HL-60 (cell line): ENCODE measurements at regions not wholly inside any gene's neighbourhood (a gene's known extent, or its start where the extent isn't known, plus 50 kb on each side); places are given as distances from the start of the nearest gene placed in this dataset.
"Not testable (repeated sequence)": the region's sequence is repeated elsewhere in the genome, so short reads cannot be mapped to it uniquely, and the experiment has no call there.

Source experiments
- DNase-seq, 2 experiments: peaks; one replicate each; pipeline ENCODE4 v3.0.0-alpha.2; 2010 to 2020; ENCODE audit warnings: low read depth in 1 of 2, low spot score in 1 of 2
- H3K27ac ChIP-seq: fragments of 250-450 bp; sonication (Bioruptor Pico); replicated peaks from 2 replicates; pipeline ENCODE4 v1.5.1; 2020; ENCODE audit warnings: mild to moderate bottlenecking, moderate library complexity
- H3K27me3 ChIP-seq: fragments of 250-450 bp; sonication (Bioruptor Pico); 2 replicates; pipeline ENCODE4 v1.5.1; 2021; ENCODE audit warnings: mild to moderate bottlenecking, moderate library complexity; ENCODE audit not compliant: insufficient read depth, poor library complexity, severe bottlenecking
- H3K4me3 ChIP-seq: replicated peaks from 2 replicates; pipeline ENCODE4 v1.5.1; 2011; ENCODE audit warnings: mild to moderate bottlenecking, control low read depth, low read length; ENCODE audit not compliant: insufficient read depth
- GABPA ChIP-seq: IDR thresholded peaks from 2 replicates; pipeline ENCODE4 v1.6.1; 2012; ENCODE audit warnings: low read depth
- POLR2AphosphoS5 ChIP-seq: IDR thresholded peaks from 2 replicates; pipeline ENCODE4 v1.6.1; 2012; ENCODE audit warnings: low read depth
- REST ChIP-seq: IDR thresholded peaks from 2 replicates; pipeline ENCODE4 v1.6.1; 2012; ENCODE audit warnings: low read depth; ENCODE audit not compliant: insufficient replicate concordance
- SPI1 ChIP-seq: IDR thresholded peaks from 2 replicates; pipeline ENCODE4 v1.6.1; 2012; ENCODE audit warnings: low read depth, mild to moderate bottlenecking, borderline replicate concordance
- TF ChIP-seq, protein P1 (sequence below): IDR thresholded peaks from one replicate; pipeline ENCODE4 v1.5.1; 2011; ENCODE audit warnings: low read length, control low read depth, inconsistent platforms; ENCODE audit not compliant: insufficient read depth

- no peaks in the 10 kb centered on the region for H3K27me3 ChIP-seq
- H3K4me3 ChIP-seq, result no peak overlapping the region
- TF ChIP-seq REST (no peak), SPI1 (no peak), POLR2AphosphoS5 (no peak), GABPA (no peak)
- TF ChIP-seq, protein P1, sequence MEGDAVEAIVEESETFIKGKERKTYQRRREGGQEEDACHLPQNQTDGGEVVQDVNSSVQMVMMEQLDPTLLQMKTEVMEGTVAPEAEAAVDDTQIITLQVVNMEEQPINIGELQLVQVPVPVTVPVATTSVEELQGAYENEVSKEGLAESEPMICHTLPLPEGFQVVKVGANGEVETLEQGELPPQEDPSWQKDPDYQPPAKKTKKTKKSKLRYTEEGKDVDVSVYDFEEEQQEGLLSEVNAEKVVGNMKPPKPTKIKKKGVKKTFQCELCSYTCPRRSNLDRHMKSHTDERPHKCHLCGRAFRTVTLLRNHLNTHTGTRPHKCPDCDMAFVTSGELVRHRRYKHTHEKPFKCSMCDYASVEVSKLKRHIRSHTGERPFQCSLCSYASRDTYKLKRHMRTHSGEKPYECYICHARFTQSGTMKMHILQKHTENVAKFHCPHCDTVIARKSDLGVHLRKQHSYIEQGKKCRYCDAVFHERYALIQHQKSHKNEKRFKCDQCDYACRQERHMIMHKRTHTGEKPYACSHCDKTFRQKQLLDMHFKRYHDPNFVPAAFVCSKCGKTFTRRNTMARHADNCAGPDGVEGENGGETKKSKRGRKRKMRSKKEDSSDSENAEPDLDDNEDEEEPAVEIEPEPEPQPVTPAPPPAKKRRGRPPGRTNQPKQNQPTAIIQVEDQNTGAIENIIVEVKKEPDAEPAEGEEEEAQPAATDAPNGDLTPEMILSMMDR, result no peak
- no peak for DNase-seq
- no peak overlapping the region for H3K27ac ChIP-seq
These were observed 110.4 kb upstream of the LDB2 start for GRCh38 chr4:17008834-17009345.

DNA sequence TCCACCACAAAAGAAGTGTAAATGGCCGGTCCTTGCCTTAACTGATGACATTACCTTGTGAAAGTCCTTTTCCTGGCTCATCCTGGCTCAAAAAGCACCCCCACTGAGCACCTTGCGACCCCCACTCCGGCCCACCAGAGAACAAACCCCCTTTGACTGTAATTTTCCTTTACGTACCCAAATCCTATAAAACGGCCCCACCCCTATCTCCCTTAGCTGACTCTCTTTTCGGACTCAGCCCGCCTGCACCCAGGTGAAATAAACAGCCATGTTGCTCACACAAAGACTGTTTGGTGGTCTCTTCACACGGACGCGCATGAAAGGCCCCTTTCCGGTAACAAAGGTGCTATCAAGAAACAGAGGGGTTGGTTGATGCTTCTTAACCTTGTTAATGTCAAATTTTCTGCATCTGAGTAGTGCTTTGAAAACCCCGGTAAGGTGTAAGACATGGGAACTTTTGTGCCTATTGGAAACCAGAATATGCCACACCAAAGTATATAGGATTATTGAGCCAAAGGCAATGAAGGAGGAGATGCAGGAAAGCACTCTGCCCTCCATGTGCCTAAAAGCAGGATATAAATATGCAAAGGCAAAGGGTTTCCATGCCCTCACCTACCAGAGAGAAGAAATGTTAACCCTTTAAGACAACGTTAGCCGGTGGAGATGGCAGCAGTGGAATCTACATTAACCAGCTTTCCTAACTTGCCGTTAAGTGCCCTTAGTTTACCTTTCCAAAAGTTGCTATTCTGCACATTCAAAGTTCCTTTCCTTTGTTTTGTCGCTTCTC, 105.4 kb upstream of the LDB2 start:
- H3K27ac ChIP-seq, H3K27me3 ChIP-seq, H3K4me3 ChIP-seq, DNase-seq: not testable (repeated sequence)

DNA sequence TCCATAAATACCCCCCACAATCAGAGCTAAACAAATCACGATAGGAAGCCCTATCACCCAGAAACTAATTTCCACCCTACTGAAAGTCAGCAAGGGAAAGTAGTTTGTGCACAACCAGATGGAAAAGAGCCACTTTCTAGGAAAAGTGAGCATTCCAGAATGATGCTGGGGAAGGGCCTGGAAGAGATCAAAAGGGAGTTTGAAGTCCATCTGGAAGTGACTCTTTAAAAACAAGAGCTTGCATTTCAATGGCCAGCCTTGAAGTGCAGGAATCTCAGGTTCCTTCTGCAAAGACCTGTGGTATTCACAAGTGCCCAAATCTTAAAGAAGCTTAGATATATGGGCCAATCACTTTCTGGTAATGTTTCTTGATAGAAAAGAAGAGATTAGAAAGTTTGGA, 97.0 kb upstream of the LDB2 start:
- DNase-seq, result no peak
- no peak overlapping the region for H3K4me3 ChIP-seq
- TF ChIP-seq SPI1, result no peak
- TF ChIP-seq GABPA, result no peak
- TF ChIP-seq, protein P1, result no peak
- TF ChIP-seq POLR2AphosphoS5, result no peak
- no peak for TF ChIP-seq REST

GRCh38 chr4:16993956-16994840, 95.8 kb upstream of the LDB2 start:
- Histone ChIP-seq H3K27ac (no peak overlapping the region), H3K27me3 (no peaks in the 10 kb centered on the region), H3K4me3 (no peak overlapping the region)
- TF ChIP-seq POLR2AphosphoS5 (no peak), GABPA (no peak), REST (no peak), SPI1 (no peak)
- TF ChIP-seq, protein P1, result no peak
- DNase-seq, result no peak

More for the DNA sequence above, 97.0 kb upstream of the LDB2 start:
- no peak overlapping the region for H3K27ac ChIP-seq
- H3K27me3 ChIP-seq, result no peaks in the 10 kb centered on the region
